Kidney epithelial cell (primary cell): ENCODE measurements at regions not wholly inside any gene's neighbourhood (a gene's known extent, or its start where the extent isn't known, plus 50 kb on each side); places are given as distances from the start of the nearest gene placed in this dataset.

ENCODE experiments used
- DNase-seq: peaks from one replicate; pipeline ENCODE4 v3.0.0-alpha.2; 2010; ENCODE audit warnings: low read depth
- H3K27me3 ChIP-seq: 2 replicates; pipeline ENCODE4 v1.6.0; 2011; ENCODE audit warnings: low read length; ENCODE audit not compliant: control insufficient read depth, insufficient read depth
- H3K36me3 ChIP-seq: 2 replicates; pipeline ENCODE4 v1.5.1; 2011; ENCODE audit warnings: low read length; ENCODE audit not compliant: control insufficient read depth, insufficient read depth
- H3K4me3 ChIP-seq: 2 replicates; pipeline ENCODE4 v1.5.1; 2011; ENCODE audit warnings: low read depth, mild to moderate bottlenecking, control low read depth, low read length
- CTCF ChIP-seq: IDR thresholded peaks from 2 replicates; pipeline ENCODE4 v1.5.1; 2011; ENCODE audit warnings: mild to moderate bottlenecking, moderate library complexity, low read length, control low read depth, inconsistent platforms; ENCODE audit not compliant: insufficient read depth, poor library complexity, severe bottlenecking

- no peak for DNase-seq
- H3K36me3 ChIP-seq = no peaks in the 10 kb centered on the region
- H3K4me3 ChIP-seq = no peak overlapping the region
- no peaks in the 10 kb centered on the region for H3K27me3 ChIP-seq
- no peak for TF ChIP-seq CTCF
Measured at GRCh38 chr2:8115456-8115855, 566.4 kb upstream of the ID2 start.

GRCh38 chr2:8115966-8116365, 565.9 kb upstream of the ID2 start:
- no peak for TF ChIP-seq CTCF
- no peak overlapping the region for H3K4me3 ChIP-seq
- H3K27me3 ChIP-seq = no peaks in the 10 kb centered on the region
- H3K36me3 ChIP-seq = no peaks in the 10 kb centered on the region
- no peak for DNase-seq

GRCh38 chr2:8116661-8117060, 565.2 kb upstream of the ID2 start:
- DNase-seq = no peak
- Histone ChIP-seq H3K27me3 (no peaks in the 10 kb centered on the region), H3K36me3 (no peaks in the 10 kb centered on the region), H3K4me3 (no peak overlapping the region)
- no peak for TF ChIP-seq CTCF

GRCh38 chr2:8118940-8119781, 562.7 kb upstream of the ID2 start:
- Histone ChIP-seq H3K27me3 (no peaks in the 10 kb centered on the region), H3K4me3 (no peak overlapping the region), H3K36me3 (no peaks in the 10 kb centered on the region)
- TF ChIP-seq CTCF = no peak
- no peak for DNase-seq

- Histone ChIP-seq H3K36me3 (no peaks in the 10 kb centered on the region), H3K27me3 (no peaks in the 10 kb centered on the region), H3K4me3 (no peak overlapping the region)
- peak; percentile 47 for DNase-seq
- TF ChIP-seq CTCF = no peak
Measured at GRCh38 chr2:8119782-8120505, 561.9 kb upstream of the ID2 start.

GRCh38 chr2:8120506-8120860, 561.4 kb upstream of the ID2 start:
- Histone ChIP-seq H3K27me3 (no peaks in the 10 kb centered on the region), H3K36me3 (no peaks in the 10 kb centered on the region), H3K4me3 (no peak overlapping the region)
- no peak for DNase-seq
- TF ChIP-seq CTCF = no peak
